IMR-90 (cell line): ENCODE measurements at regions not wholly inside any gene's neighbourhood (a gene's known extent, or its start where the extent isn't known, plus 50 kb on each side); places are given as distances from the start of the nearest gene placed in this dataset.

Source experiments
- ATAC-seq: fragments of 200-7000 bp; cut with Tn5 transposase; 2 replicates; pipeline ENCODE4 v1.9.1; 2020; ENCODE audit warnings: low read depth, mild to moderate bottlenecking, moderate library complexity
- BruUV-seq: library from RNA; stranded (reverse); fragments of 400-500 nt; replicated peaks from 2 replicates; lab custom pipeline; 2021; lab: Mats Ljungman, UMichigan
- CTCF ChIA-PET: fragments of 300-600 bp; formaldehyde crosslinking; extraction: SDS; loops from one replicate; lab custom pipeline; 2021; ENCODE audit warnings: antibody characterized with exemption; lab: Yijun Ruan, JAX
- POLR2A ChIA-PET: fragments of 300-600 bp; sonication (Branson Sonifier 250); formaldehyde crosslinking; loops from one replicate; lab custom pipeline; 2022; ENCODE audit warnings: antibody characterized with exemption; ENCODE audit not compliant: unreplicated experiment; lab: Charles Lee
- DNase-seq: peaks from one replicate; pipeline ENCODE4 v3.0.0; 2013
- H2AFZ ChIP-seq: replicated peaks from 2 replicates; pipeline ENCODE3; 2013; ENCODE audit warnings: low read length, mild to moderate bottlenecking; ENCODE audit not compliant: poor library complexity
- H2AK5ac ChIP-seq: 2 replicates; pipeline ENCODE4 v1.6.1; 2013; ENCODE audit warnings: low read depth, low read length, inconsistent platforms
- H2AK9ac ChIP-seq: replicated peaks from 2 replicates; pipeline ENCODE3; 2013; ENCODE audit warnings: mild to moderate bottlenecking, low read depth, low read length, moderate library complexity; ENCODE audit not compliant: poor library complexity
- H2BK120ac ChIP-seq: 2 replicates; pipeline ENCODE4 v1.6.1; 2013; ENCODE audit warnings: low read depth, low read length, inconsistent platforms
- H2BK15ac ChIP-seq: 3 replicates; pipeline ENCODE4 v1.6.1; 2013; ENCODE audit warnings: low read depth, low read length, inconsistent platforms
- H2BK20ac ChIP-seq: 2 replicates; pipeline ENCODE4 v1.6.1; 2013; ENCODE audit warnings: low read depth, mild to moderate bottlenecking, inconsistent platforms, low read length, moderate library complexity
- H2BK5ac ChIP-seq: 2 replicates; pipeline ENCODE4 v1.6.1; 2013; ENCODE audit warnings: mild to moderate bottlenecking, low read depth, low read length, inconsistent platforms; ENCODE audit not compliant: poor library complexity, severe bottlenecking
- H3K14ac ChIP-seq: replicated peaks from 2 replicates; pipeline ENCODE4 v1.6.1; 2013; ENCODE audit warnings: low read depth, low read length, inconsistent platforms
- H3K18ac ChIP-seq: 2 replicates; pipeline ENCODE4 v1.6.1; 2013; ENCODE audit warnings: low read depth, low read length, control low read depth
- H3K23ac ChIP-seq: 2 replicates; pipeline ENCODE4 v1.6.1; 2013; ENCODE audit warnings: low read depth, low read length, inconsistent platforms
- H3K27ac ChIP-seq: 2 replicates; pipeline ENCODE4 v1.5.1; 2013; ENCODE audit warnings: mild to moderate bottlenecking, control low read depth, low read length; ENCODE audit not compliant: insufficient read depth
- H3K27me3 ChIP-seq: 2 replicates; pipeline ENCODE4 v1.6.1; 2013; ENCODE audit warnings: low read length; ENCODE audit not compliant: control insufficient read depth, insufficient read depth
- H3K36me3 ChIP-seq: 2 replicates; pipeline ENCODE4 v1.6.1; 2013; ENCODE audit warnings: low read length, mixed read lengths; ENCODE audit not compliant: control insufficient read depth, insufficient read depth
- H3K4ac ChIP-seq: 2 replicates; pipeline ENCODE4 v1.6.1; 2013; ENCODE audit warnings: low read depth, low read length, inconsistent platforms
- H3K4me1 ChIP-seq: 2 replicates; pipeline ENCODE4 v1.6.1; 2013; ENCODE audit warnings: low read length, mixed read lengths; ENCODE audit not compliant: control insufficient read depth, insufficient read depth
- H3K4me2 ChIP-seq: 2 replicates; pipeline ENCODE4 v1.6.1; 2013; ENCODE audit warnings: low read depth, mild to moderate bottlenecking, control low read depth, low read length, moderate library complexity
- H3K4me3 ChIP-seq: 2 replicates; pipeline ENCODE4 v1.5.1; 2013; ENCODE audit warnings: low read depth, mild to moderate bottlenecking, control low read depth, low read length, moderate library complexity; ENCODE audit not compliant: insufficient read depth
- H3K56ac ChIP-seq: 2 replicates; pipeline ENCODE4 v1.6.1; 2013; ENCODE audit warnings: low read length, inconsistent platforms; ENCODE audit not compliant: insufficient read depth; ENCODE audit errors: extremely low read depth
- H3K79me1 ChIP-seq, 2 experiments: 2 replicates each; pipeline ENCODE4 v1.6.1; 2013; ENCODE audit warnings: low read length in 2 of 2, inconsistent platforms in 1 of 2, low read depth in 1 of 2
- H3K9ac ChIP-seq: 2 replicates; pipeline ENCODE4 v1.6.1; 2013; ENCODE audit warnings: low read depth, low read length, control low read depth
- H3K9me1 ChIP-seq: 2 replicates; pipeline ENCODE4 v1.6.1; 2013; ENCODE audit warnings: low read length, inconsistent platforms; ENCODE audit not compliant: insufficient read depth
- H3K9me3 ChIP-seq: 2 replicates; pipeline ENCODE4 v1.6.1; 2013; ENCODE audit warnings: low read length; ENCODE audit not compliant: control insufficient read depth, insufficient read depth
- H4K20me1 ChIP-seq: 2 replicates; pipeline ENCODE4 v1.6.1; 2013; ENCODE audit warnings: low read length, inconsistent platforms; ENCODE audit not compliant: insufficient read depth
- H4K5ac ChIP-seq: 2 replicates; pipeline ENCODE4 v1.6.1; 2013; ENCODE audit warnings: mild to moderate bottlenecking, low read depth, low read length, control low read depth
- H4K8ac ChIP-seq, 2 experiments: 2 replicates each; pipeline ENCODE4 v1.6.1; 2013; ENCODE audit warnings: low read depth in 2 of 2, low read length in 2 of 2, control low read depth in 1 of 2, inconsistent platforms in 1 of 2
- H4K91ac ChIP-seq: 2 replicates; pipeline ENCODE4 v1.6.1; 2013; ENCODE audit warnings: low read depth, low read length, inconsistent platforms; ENCODE audit not compliant: insufficient read depth
- BHLHE40 ChIP-seq: fragments of 150-350 bp; IDR thresholded peaks from 2 replicates; pipeline ENCODE4 v1.6.1; 2016; ENCODE audit warnings: mild to moderate bottlenecking, low read depth, low read length
- FOS ChIP-seq: fragments of 150-350 bp; IDR thresholded peaks from 2 replicates; pipeline ENCODE4 v1.6.1; 2016; ENCODE audit warnings: low read depth, low read length
- MAZ ChIP-seq: IDR thresholded peaks from 2 replicates; pipeline ENCODE4 v1.6.1; 2012; ENCODE audit warnings: low read depth, mild to moderate bottlenecking, low read length, improper control_type of control experiment, moderate library complexity, borderline replicate concordance
- NFE2L2 ChIP-seq: fragments of 150-350 bp; IDR thresholded peaks from 2 replicates; pipeline ENCODE4 v1.6.1; 2016; ENCODE audit warnings: low read depth, mild to moderate bottlenecking, low read length
- POLR2A ChIP-seq: IDR thresholded peaks from 2 replicates; pipeline ENCODE4 v1.6.1; 2012; ENCODE audit warnings: mild to moderate bottlenecking, low read depth, low read length
- RFX5 ChIP-seq: IDR thresholded peaks from 2 replicates; pipeline ENCODE4 v1.8.0; 2012; ENCODE audit warnings: low read depth, mild to moderate bottlenecking, low read length, moderate library complexity
- SMC3 ChIP-seq: fragments of 150-350 bp; IDR thresholded peaks from 2 replicates; pipeline ENCODE4 v1.6.1; 2016; ENCODE audit warnings: low read depth, mild to moderate bottlenecking, antibody characterized with exemption, low read length, moderate library complexity
- WGBS, 2 experiments: methylation state at CpG; one replicate each; pipeline versions ENCODE4 v1.1.5 to v1.1.7; 2013; ENCODE audit warnings: missing lambda C conversion rate in 2 of 2; ENCODE audit not compliant: insufficient read length in 1 of 2; ENCODE audit errors: extremely low coverage in 2 of 2; 5-methylcytosine and 5-hydroxymethylcytosine counted together
- dilution Hi-C: fragments of 300-500 bp; cut with HindIII; formaldehyde crosslinking; loops from one replicate; pipeline ENCODE4 v1.14.3; 2018; ENCODE audit warnings: low sequenced_read_pairs; ENCODE audit not compliant: unreplicated experiment
- in situ Hi-C: fragments of 300-500 bp; cut with MboI; formaldehyde crosslinking; loops from 3 replicates; pipeline ENCODE4 v1.14.3; 2019; ENCODE audit warnings: low sequenced_read_pairs, inconsistent platforms, mixed read lengths
- intact Hi-C: fragments of 100-400 bp; cut with micrococcal nuclease; formaldehyde crosslinking; loops from 2 replicates; pipeline ENCODE4 v1.10.0; 2022
- TF ChIP-seq, protein P1 (sequence below): conservative IDR thresholded peaks from 2 replicates; pipeline ENCODE4 v1.5.1; 2012; ENCODE audit warnings: mild to moderate bottlenecking, low read depth, low read length, improper control_type of control experiment

DNA sequence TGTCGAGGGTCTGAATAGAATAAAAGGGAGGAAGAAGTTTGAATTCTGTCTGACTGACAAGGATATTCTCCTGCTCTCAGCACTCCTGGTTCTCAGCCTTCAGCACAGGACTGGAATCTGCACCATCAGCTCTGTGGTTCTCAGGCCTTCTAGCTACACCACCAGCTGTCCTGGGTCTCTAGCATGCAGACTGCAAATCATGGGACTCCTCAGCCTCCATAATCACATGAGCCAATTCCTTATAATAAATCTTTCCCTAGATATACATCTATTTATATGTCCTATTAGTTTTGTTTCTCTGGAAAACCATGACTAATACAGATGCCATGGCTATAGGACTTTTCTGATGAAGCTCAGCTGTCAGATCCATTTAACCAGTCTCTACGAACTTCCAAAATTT, 132.8 kb upstream of the ECI2 start:
- intact Hi-C loops: no loop called here
- H3K27ac ChIP-seq: peak overlapping the region; percentile 18; the same call in 1 of the 2 replicates

More for the DNA sequence above, 132.8 kb upstream of the ECI2 start:
- no peaks in the 10 kb centered on the region for H3K79me1 ChIP-seq
- no peak overlapping the region for H3K4ac ChIP-seq
- H4K20me1 ChIP-seq: no peaks in the 10 kb centered on the region
- no peak overlapping the region for H3K56ac ChIP-seq
- no peak overlapping the region for H3K4me3 ChIP-seq
- WGBS, 2 experiments: 17% methylated on average over 1 of the region's 2 CpGs; no CpG with 5 or more reads in 1 of the 2 experiments
- no peak overlapping the region for H3K4me2 ChIP-seq
- no peak overlapping the region; the same call in 1 of the 2 replicates for H4K5ac ChIP-seq
- H3K27me3 ChIP-seq: peaks cover 11% of the 10 kb centered on the region
- no peak overlapping the region for H2BK120ac ChIP-seq
- no peak overlapping the region for H2BK20ac ChIP-seq
- H3K9ac ChIP-seq: no peak overlapping the region
- ChIA-PET POLR2A (no interaction called here), CTCF (no interaction called here)
- H3K23ac ChIP-seq: no peak overlapping the region
- no peaks in the 10 kb centered on the region; the same call in 1 of the 2 replicates for H3K4me1 ChIP-seq
- H3K9me1 ChIP-seq: no peaks in the 10 kb centered on the region
- DNase-seq (no peak), ATAC-seq (no peak)
- no peak overlapping the region for H4K8ac ChIP-seq
- H3K18ac ChIP-seq: no peak overlapping the region; the same call in 1 of the 2 replicates
- no peak overlapping the region for H2BK15ac ChIP-seq
- no peak overlapping the region for H2AK5ac ChIP-seq
- in situ Hi-C loops: no loop called here
- dilution Hi-C loops: no loop called here
- BruUV-seq: no TSS peak
- no peak overlapping the region for H4K91ac ChIP-seq
- no peaks in the 10 kb centered on the region for H3K36me3 ChIP-seq
- no peak overlapping the region for H2BK5ac ChIP-seq
- H3K9me3 ChIP-seq: peaks cover 5% of the 10 kb centered on the region
- H2AK9ac ChIP-seq: no peak overlapping the region
- H3K14ac ChIP-seq: no peak overlapping the region
- TF ChIP-seq, protein P1, sequence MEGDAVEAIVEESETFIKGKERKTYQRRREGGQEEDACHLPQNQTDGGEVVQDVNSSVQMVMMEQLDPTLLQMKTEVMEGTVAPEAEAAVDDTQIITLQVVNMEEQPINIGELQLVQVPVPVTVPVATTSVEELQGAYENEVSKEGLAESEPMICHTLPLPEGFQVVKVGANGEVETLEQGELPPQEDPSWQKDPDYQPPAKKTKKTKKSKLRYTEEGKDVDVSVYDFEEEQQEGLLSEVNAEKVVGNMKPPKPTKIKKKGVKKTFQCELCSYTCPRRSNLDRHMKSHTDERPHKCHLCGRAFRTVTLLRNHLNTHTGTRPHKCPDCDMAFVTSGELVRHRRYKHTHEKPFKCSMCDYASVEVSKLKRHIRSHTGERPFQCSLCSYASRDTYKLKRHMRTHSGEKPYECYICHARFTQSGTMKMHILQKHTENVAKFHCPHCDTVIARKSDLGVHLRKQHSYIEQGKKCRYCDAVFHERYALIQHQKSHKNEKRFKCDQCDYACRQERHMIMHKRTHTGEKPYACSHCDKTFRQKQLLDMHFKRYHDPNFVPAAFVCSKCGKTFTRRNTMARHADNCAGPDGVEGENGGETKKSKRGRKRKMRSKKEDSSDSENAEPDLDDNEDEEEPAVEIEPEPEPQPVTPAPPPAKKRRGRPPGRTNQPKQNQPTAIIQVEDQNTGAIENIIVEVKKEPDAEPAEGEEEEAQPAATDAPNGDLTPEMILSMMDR: no peak
- TF ChIP-seq RFX5 (no peak), BHLHE40 (no peak), FOS (no peak), MAZ (no peak), SMC3 (no peak), POLR2A (no peak), NFE2L2 (no peak)
- no peak overlapping the region for H2AFZ ChIP-seq
